Upper lobe of left lung (tissue), 4 donors: ENCODE measurements at regions not wholly inside any gene's neighbourhood (a gene's known extent, or its start where the extent isn't known, plus 50 kb on each side); places are given as distances from the start of the nearest gene placed in this dataset.

ENCODE experiments used
- CTCF ChIP-seq, 6 experiments: fragments of 450-650 bp in 4 of 6; fragments of 200-600 bp in 2 of 6; sonication (generic) in 2 of 6; IDR thresholded peaks; one replicate each; pipeline ENCODE4 v1.5.1; 2016 to 2019; ENCODE audit warnings: antibody characterized with exemption in 6 of 6
- EP300 ChIP-seq, 4 donors: sonication (generic); formaldehyde crosslinking; IDR thresholded peaks; one replicate each; pipeline ENCODE4 v1.5.1; 2017; ENCODE audit warnings: antibody characterized with exemption in 4 of 4, control low read depth in 2 of 4
- POLR2A ChIP-seq, 4 donors: fragments of 450-650 bp; IDR thresholded peaks; one replicate each; pipeline ENCODE4 v1.5.1; 2016 to 2017; ENCODE audit warnings: antibody characterized with exemption in 4 of 4, mild to moderate bottlenecking in 2 of 4
- POLR2AphosphoS5 ChIP-seq, 2 donors: sonication (generic); formaldehyde crosslinking; IDR thresholded peaks; one replicate each; pipeline ENCODE4 v1.5.1; 2017; ENCODE audit warnings: antibody characterized with exemption in 2 of 2

GRCh38 chr3:104825116-104825515, 541.6 kb upstream of the ALCAM start:
- TF ChIP-seq CTCF (IDR thresholded peaks at IDR 0.05) = no peak
- no peak for TF ChIP-seq EP300 (IDR thresholded peaks at IDR 0.05)
- no peak for TF ChIP-seq POLR2A (IDR thresholded peaks at IDR 0.05)
- no peak for TF ChIP-seq POLR2AphosphoS5 (IDR thresholded peaks at IDR 0.05)
